DMS153 treated with DMSO at 0.1 percent for 48 hours (cell line): ENCODE measurements at regions not wholly inside any gene's neighbourhood (a gene's known extent, or its start where the extent isn't known, plus 50 kb on each side); places are given as distances from the start of the nearest gene placed in this dataset.

Experiments used
- DNase-seq: peaks from one replicate; lab custom pipeline; 2025; ENCODE audit not compliant: unreplicated experiment; lab: John Stamatoyannopoulos, UW

DNA sequence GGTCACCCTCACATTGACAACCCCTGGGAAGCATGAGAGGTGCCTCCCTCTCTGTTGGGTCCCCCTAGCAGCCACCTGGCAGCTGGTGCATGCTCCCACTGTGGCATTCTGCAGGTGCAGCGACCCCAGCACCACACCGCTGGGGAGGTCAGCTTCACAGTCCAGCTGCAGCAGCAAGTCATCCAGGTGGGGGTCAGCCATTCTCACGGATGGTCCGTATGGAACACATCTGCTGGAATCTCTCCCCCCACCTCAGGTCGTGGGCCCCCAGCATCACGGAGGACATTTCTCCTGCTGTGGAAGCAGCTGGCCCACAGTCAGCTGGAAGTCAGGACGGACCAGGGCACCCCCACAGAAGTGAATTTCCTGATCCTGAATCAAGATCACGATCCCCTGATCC is 201.3 kb downstream of the COG6 start:
- DNase-seq = no peak

DNA sequence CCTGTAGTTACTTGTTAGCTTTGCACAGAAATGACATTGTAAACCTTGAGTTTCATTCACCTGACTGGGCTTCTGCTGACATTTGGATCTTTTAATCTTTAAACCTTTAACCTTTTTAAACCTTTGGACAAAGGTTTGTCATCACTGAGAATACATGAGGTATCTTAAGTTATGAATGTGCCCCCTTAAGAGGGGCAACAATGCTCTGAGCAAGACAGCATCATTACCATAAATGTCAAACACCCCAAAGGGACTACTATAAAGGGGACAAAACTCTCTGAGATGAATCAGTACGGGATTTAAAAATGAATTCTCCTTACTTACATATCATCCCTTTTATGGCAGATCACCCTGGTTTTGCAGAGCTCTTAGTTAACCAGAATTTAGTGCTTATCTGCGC is 203.3 kb downstream of the COG6 start:
- DNase-seq = no peak

DNA sequence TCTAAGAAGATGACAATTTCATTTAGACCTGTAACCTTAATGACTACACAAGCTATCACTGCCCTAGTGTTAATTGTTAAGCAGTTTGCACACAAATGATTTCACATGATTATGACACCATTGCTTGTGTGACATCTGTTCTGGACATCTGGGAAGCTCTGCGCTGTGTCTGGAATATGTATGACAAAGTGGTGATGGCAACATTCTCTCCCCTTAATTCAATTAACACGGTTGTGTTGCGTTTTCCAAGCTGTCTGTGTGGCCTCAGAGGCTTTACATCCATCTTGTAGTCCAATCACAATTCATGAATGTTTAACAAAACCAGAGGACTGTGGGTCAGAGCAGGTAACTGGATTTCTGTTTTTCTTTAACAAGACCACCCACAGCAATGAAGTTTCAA is 204.4 kb downstream of the COG6 start:
- DNase-seq = no peak

DNA sequence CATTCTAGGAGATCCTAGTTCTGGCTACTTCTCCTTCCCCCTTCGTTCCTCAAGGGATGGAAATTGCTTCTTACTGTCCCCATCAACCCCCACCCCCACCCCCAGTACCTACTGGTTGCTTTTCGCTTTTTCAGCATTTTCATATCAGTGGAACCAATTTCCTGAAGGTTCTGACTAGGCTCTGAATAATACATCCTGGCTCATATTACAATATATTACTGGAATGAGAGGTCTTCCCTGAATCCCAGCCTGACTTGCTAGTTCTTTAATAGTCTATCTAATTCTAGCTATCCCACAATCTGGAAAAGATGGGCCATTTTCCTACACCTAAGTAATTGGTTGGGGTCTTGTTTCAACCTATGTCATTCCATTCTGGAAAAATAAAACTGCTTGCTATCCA is 207.4 kb downstream of the COG6 start:
- no peak for DNase-seq

DNA sequence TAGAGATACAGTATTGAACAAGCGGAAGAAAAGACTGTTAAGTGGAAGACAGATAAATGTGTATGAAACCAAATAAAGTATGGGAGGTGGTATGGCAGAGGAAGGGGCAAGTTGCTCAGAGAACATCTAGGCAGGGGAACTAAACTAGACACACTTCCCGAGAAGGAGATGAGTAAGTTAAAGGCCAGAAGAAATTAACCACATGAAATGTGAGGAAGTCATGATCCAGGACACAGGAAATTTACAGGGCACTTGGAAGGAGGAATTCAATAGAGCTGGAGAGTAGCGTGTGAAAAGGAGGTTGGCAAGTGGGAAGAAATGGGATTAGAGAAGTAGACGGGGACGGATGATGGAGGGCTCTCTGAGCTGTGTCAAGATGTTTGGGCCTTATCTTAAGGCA is 208.8 kb downstream of the COG6 start:
- no peak for DNase-seq

DNA sequence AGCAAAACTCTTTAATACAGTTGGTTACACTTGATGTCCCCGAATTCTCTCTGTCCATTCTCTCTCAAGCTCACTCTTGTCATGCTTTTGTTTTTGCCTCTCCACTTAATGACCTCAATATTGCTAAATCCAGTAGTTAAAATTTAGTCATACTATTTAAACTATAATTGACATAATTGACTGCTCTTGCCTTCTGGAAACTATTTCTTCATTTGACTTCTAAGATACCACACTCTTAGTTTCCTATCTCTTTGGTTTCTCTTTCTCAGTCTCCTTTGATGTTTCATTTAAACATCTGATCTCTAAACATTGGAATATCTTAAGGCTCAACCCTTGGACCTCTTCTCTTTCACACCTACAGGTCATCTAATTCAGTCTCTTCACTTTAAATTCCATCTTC is 211.3 kb downstream of the COG6 start:
- DNase-seq = no peak

DNA sequence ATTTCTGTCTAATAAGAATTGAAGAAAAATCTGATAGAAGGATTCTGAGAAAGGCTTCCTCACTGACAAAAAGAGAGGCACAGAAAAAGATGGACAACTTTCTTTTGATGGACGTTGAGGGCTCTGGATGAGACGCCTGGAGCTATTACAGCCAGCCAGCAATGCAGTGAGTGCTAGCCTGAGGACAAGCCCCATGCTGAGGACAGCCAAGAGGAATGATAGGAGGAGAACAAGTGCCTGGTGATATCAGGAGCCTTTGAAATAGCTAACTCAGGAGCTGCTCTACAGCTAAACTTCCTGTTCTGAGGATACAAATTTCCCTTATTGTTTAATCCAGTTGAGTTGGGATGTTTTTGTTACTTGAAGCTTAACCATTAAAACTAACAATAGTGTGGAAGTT is 212.3 kb downstream of the COG6 start:
- DNase-seq = no peak

DNA sequence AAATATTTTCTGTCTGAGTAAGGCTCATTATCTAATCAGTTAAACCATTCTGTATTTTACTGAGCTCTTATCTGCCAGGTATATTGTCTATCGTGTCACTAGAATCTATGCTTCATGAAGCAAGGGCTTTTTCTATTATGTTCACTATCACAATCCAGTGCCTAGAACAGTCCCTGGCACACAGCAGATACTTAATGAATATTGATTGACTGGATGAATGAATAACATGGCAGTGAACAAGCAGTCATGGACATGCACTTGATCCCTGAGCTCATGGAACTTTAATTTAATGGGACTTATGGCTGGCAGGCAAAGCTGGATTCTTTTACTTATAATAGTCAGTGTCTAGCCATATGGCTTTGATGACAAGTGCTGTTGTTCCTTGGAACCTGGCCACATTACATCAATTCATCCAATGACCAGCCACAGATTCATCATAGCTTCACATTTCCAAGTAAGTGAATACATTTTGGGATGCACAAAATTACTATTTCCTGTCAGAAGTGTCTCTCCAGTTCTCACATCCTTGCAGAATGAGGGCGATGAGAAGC is 214.8 kb downstream of the COG6 start:
- no peak for DNase-seq

DNA sequence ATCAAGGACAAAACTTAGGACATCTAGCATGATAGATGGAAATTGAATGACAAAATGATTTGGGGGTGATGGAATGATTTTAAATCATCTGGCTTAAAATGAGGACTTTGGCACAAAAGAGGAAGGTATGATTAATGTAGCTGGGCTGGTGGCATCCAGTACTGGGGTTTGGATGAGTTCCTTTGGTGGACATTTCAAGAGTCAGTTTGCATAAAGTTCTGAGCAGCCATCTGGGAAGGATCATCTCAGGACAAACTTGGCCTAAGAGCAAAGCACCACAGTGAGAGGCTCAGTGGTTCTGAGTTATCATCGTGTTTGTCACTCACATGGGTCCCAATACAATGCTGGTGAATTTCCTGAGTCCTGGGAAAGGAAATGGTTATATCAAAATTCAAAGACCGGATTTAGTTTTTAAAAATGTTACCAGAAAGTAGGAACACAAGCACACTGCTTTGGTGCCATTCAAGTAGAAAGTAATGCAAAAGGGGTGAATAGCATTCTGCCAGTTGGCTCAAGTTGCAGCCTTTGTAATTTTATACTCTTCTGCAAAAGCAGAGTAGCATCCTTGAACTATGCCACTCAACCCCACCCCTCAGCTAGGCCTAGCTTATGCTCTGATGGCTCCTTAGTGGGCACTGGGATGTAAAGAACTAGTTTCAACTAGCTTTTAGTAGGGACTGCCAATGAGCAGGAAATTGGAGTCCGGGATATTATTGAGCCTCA is 219.0 kb downstream of the COG6 start:
- no peak for DNase-seq

DNA sequence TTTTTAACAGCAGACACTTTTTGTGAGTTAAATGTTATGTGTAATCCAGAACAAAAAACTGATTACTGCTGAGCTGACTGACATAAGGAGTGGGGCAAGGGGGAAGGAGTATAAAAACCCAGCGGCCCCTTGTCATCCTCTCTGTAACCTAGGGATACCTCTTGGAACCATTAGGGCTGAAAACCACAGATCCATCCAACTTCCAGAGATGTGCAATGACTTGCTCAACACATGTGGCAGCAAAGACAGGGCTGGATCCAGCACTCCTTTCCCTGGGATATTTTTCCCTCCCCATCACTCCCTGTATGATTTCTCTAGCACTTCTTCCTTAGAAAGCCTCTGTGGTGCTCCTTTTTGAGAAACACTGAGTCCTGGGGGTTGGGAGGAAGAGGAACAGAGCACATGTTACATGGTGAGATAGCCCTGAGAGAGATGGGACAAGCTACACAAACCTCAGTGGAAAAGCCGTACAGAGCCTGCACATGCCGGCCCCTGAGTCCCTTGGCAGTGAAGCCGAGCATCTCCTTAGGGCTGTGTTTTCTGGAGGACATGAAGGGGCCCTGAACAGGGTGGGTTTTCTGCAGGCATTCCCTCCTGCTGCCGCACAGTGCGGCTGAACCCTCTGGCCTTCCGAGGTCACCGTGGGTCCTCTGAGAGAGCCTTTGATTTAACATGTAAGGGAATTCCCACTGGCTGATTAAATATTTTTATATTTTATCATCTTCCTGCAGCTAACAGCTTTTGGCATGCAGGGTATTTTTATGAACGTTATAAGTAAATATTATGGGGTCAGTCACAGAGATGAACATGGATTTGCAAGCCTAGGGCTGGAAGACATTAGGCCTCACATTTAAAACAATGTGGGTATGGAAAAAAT is 219.9 kb downstream of the COG6 start:
- DNase-seq = no peak

DNA sequence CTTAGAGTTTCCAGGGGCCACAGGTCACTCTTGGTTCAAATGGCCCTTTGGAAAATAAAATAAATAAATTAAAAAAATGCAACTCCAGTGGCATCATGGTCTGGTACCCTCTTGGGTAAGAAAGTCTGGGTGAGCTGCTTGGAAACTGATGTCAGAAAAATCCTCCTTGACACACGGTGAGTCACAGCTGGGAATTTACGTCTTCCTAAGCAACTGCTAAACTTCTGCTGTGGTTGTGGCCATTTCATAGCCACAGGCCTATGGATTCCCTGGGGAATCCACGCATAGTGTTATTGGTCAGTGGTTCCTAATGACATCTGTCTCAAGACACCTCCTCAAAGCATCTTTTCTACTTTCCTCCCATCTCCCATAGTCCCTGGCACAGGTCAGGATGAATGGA is 220.8 kb downstream of the COG6 start:
- no peak for DNase-seq

DNA sequence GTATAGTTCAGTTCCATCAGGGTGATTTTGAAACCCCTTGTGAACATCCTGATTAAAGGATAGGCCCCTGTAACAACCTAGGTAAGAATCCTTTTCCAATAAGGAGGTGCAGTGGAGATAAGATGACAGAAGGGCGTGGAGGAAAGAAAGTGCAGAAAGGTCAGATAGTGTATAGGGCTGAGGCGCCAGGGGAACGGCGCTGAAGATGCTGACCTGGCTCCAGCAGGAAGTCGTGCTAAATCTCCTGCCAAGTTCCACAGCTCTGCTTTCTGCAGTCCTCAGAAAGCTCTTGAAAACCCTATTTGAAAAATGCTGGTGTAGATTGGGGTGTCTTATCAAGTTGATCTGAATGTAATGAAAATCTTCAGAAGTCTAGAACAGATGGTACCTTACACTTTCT is 221.7 kb downstream of the COG6 start:
- no peak for DNase-seq

DNA sequence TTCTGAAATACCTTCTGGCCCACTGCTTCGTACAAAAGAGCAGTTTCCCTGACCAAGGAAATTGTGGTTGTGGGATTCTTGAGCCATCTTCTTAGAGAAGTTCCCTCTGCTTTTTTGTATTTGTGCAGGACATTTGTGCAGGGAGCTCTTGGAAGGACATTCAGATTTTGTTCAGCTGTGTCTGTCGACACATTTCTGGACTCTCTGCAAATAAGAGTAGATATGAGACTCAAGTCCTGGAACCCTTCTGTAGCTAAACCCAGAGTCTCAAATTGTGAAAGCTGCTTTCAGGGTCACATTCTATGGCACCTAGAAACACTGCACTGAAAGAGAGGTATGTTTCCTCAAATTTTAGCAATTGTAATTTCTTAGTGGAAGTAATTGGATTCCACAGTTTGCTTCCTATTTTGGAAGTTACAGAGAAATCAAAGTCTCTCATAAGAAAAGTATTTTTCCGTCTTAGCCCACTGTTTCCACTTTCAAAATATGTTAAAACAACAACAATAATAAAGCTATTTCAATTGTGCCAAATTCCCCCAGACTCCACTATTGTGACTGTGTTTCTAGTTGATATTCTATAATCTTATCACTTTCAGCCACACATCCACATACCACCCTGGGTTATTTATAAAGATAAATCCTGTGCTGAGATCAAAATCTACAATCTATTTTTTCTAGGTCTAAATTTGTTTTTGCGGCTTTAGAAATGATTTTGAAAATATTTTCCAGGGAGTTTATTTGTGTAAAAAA is 224.0 kb downstream of the COG6 start:
- DNase-seq = no peak

DNA sequence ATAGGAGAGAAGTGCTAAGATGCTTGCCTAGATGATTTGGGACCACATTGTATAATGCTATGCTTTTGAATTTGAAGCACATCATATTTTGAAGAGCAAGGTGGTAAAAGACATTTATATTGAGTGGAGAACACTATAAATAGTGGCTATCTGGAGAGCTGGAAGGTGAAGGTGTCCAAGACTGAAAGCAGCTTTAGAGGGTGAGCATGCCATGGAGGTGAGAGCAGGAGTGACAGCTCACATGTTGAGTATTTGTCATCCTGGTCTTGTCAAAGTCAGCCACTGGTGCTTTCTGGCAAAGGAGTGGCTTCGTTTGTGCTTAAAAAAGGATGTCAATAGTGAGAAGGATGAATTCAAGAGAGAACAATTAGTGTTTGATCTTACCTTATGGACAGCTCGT is 225.9 kb downstream of the COG6 start:
- no peak for DNase-seq

DNA sequence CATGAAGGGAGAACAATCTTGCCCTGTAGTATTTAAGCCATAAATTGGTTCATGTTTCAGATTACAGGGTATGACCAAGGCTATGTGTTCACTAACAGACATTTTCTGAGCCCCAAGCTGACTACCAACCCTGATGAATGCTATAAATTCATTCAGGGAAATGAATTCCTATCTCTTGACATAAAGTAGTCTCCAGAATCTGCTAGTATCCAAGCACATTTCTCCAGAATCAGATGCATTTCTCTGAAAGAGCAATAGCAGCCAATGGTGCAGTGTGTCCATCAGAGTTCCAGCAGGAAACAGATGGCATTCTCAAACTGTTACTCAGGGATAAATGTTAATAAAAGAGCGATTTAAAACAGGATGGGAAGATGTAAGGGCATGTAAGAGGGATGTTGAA is 226.4 kb downstream of the COG6 start:
- no peak for DNase-seq

DNA sequence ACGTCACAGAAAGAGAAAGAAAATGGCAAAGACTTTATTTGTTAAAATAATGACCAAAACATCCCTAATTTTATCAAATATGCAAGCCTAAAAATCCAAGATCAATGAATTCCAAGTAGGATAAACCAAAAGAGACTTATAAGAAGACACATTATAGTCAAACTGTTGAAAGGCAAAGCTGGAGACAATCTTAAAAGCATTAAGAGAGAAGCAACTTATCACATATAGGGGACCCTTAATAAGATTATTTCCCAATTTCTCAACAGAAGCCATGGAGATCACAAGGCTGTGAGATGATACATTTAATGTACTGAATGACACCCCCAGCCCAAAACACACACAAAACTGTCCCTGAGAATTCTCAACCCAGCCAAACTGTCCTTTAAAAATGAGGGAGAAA is 228.7 kb downstream of the COG6 start:
- DNase-seq = no peak

DNA sequence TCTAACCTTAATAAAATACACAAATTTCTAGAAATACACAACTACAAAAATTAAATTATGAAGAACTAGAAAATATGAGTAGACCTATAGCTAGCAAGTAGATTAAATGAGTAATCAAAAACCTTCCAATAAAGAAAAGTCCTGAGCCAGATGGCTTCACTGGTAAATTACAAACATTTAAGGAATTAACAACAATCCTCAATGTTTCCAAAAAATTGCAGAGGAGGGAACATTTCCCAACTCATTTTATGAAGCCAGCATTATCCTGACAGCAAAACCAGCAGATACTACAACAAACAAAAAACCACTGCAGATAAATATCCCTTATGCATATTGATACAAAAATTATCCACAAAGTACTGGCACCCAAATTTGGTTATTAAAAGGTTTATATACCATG is 230.9 kb downstream of the COG6 start:
- DNase-seq = no peak

DNA sequence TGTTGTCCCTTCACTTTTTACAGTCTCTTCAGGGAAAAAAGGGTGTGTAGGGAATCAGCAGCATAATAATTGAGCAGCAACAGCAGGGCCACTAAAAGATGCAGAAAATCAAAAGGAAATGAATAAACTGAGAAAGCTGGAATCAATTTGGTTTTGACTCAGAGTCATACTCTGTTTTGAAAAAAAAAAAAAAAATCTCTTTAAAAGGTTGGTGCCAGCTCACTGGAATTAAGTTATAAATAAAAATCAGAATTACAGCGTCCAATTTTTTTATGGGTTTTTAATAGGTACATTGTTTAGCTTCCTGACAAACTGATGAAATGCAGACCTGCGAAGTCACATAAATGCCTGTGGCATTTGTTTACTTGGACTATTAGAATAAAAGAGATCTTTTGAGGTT is 231.9 kb downstream of the COG6 start:
- DNase-seq = no peak

DNA sequence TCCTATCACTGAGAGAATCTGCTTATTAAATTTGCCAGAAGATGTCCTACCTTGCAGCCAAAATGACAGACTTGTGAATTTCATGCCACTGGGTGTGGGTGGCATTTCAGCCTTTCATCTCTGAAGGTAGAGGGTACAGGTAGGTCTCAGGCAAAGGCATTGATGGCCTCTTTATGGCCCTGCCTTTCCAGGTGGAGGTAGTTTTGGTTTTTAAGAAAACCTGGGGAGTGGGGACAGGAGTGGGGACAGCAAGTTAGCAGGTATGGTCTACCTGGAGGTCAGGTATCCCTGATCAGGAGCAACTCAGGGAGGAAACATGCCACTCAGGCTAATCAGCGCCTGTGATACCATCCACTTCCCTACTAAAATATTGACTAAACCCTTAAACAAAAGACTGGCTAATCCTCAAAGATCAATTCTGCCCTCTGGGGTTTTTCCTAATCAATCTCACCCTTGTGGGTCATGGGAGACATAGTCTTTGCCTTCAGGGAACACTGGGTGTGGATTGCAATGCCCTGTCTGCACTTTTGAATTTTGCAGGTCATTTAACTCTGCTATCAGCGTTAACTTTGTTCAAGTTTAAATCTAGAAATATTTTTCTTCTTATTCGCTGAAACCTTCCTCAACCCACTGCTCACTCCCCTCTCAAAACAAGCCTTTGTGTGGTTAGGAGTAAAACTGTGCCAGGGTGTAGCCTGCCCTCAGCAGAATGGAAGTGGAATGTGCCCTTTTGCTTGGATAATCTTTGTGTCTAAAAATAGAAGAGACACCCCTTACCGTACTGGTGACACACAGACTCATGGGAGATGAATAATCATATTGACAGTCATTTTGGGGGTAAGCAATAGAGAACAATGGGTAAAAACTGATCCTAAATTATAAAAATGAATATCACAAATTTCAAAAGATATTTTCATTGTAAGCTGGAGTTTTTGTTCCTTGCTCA is 233.7 kb downstream of the COG6 start:
- no peak for DNase-seq

DNA sequence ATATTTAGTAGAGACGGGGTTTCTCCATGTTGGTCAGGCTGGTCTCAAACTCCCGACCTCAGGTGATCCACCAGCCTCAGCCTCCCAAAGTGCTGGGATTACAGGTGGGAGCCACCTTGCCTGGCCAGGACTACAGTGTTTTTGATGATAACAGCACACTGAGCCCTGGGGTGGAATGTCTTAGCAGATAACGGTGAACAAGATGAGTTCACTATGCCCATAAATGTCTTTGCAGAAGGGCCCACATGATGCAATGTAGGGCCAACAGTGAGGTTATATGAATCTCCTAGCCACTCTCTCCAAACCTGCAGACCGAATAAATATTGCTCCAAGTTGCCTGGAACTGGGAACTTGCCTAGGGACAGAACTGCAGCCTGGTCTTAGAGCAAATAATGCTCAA is 235.1 kb downstream of the COG6 start:
- no peak for DNase-seq
